HK-2 (cell line): ENCODE measurements at regions not wholly inside any gene's neighbourhood (a gene's known extent, or its start where the extent isn't known, plus 50 kb on each side); places are given as distances from the start of the nearest gene placed in this dataset.

Experiments used
- DNase-seq: peaks from one replicate; pipeline ENCODE4 v3.0.0-alpha.2; 2018; ENCODE audit not compliant: unreplicated experiment

GRCh38 chr16:73157861-73158260 lies 109.9 kb upstream of the ZFHX3 start:
- no peak for DNase-seq

GRCh38 chr16:73154063-73154870 lies 106.3 kb upstream of the ZFHX3 start:
- DNase-seq: no peak

- DNase-seq: no peak
Measured at GRCh38 chr16:73152386-73153125, 104.6 kb upstream of the ZFHX3 start.

- no peak for DNase-seq
Measured at GRCh38 chr16:73151941-73152340, 104.0 kb upstream of the ZFHX3 start.

GRCh38 chr16:73151225-73151624 lies 103.3 kb upstream of the ZFHX3 start:
- no peak for DNase-seq

GRCh38 chr16:73150786-73151185 lies 102.9 kb upstream of the ZFHX3 start:
- DNase-seq: no peak

GRCh38 chr16:73149334-73149733 lies 101.4 kb upstream of the ZFHX3 start:
- no peak for DNase-seq

- no peak for DNase-seq
Measured at GRCh38 chr16:73147958-73148357, 100.0 kb upstream of the ZFHX3 start.

GRCh38 chr16:73145166-73145880 lies 97.4 kb upstream of the ZFHX3 start:
- no peak for DNase-seq

GRCh38 chr16:73143576-73144422 lies 95.9 kb upstream of the ZFHX3 start:
- no peak for DNase-seq

GRCh38 chr16:73143002-73143401 lies 95.1 kb upstream of the ZFHX3 start:
- no peak for DNase-seq

GRCh38 chr16:73142053-73142854 lies 94.3 kb upstream of the ZFHX3 start:
- DNase-seq: no peak

GRCh38 chr16:73140929-73141328 lies 93.0 kb upstream of the ZFHX3 start:
- no peak for DNase-seq

GRCh38 chr16:73131156-73131862 lies 83.4 kb upstream of the ZFHX3 start:
- DNase-seq: no peak

GRCh38 chr16:73129455-73129854 lies 81.5 kb upstream of the ZFHX3 start:
- no peak for DNase-seq

GRCh38 chr16:73126525-73126853 lies 78.6 kb upstream of the ZFHX3 start:
- no peak for DNase-seq

GRCh38 chr16:73125850-73126524 lies 78.1 kb upstream of the ZFHX3 start:
- no peak for DNase-seq

GRCh38 chr16:73124665-73125375 lies 76.9 kb upstream of the ZFHX3 start:
- no peak for DNase-seq

- DNase-seq: no peak
Measured at GRCh38 chr16:73124097-73124652, 76.2 kb upstream of the ZFHX3 start.
